GM19452 (cell line): ENCODE measurements at regions not wholly inside any gene's neighbourhood (a gene's known extent, or its start where the extent isn't known, plus 50 kb on each side); places are given as distances from the start of the nearest gene placed in this dataset.
"Not testable (repeated sequence)": the region's sequence is repeated elsewhere in the genome, so short reads cannot be mapped to it uniquely, and the experiment has no call there.

Experiments
- ATAC-seq: cut with Tn5 transposase; IDR thresholded peaks from one replicate; pipeline ENCODE4 v1.9.1; 2021; ENCODE audit not compliant: unreplicated experiment

DNA sequence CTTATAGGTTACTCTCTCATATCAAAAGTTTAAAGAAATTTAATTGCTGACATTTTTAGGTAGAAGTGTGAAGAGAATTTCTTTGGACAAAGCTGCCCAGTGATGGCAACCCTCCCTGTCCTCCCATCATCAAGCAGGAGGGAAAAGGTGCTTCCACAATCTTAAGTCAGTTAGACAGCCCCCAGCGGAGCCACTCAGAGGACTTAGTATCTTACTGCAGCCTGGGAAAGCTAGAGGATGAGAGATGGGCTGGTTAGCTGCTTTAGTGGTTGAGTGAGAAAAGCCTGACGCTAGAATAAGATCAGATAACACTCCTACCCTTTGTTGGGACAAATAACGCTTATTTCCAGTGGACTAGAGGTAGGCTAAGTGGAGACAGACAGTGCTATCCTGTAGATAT is 227.1 kb downstream of the RFPL4B start:
- no peak for ATAC-seq

DNA sequence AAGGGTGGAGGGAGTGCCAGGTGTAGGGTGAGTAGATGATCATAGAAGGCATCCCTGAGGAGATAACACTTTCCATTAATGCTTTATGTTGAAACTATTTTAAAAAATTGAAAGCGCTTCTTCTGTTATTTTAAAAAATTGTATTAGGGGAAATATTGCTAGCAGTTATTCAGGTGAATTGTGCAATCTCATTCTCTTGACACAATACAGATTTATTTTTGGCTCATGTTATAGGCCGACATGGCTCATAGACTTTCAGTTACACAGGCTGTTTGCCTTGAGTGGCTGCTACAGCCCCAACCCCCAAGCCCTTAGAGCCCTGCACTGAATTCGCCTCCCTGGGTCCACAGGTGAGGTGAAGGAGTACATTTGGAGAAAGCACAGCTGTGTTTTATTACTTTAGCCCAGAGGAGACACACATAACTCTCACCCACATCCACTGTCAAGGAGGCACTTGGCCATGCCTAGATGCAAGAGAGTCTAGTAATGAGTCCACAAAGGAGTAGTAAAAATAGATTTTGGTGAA is 228.2 kb downstream of the RFPL4B start:
- no peak for ATAC-seq

- no peak for ATAC-seq
Measured at GRCh38 chr6:112576423-112576822, 229.3 kb downstream of the RFPL4B start.

DNA sequence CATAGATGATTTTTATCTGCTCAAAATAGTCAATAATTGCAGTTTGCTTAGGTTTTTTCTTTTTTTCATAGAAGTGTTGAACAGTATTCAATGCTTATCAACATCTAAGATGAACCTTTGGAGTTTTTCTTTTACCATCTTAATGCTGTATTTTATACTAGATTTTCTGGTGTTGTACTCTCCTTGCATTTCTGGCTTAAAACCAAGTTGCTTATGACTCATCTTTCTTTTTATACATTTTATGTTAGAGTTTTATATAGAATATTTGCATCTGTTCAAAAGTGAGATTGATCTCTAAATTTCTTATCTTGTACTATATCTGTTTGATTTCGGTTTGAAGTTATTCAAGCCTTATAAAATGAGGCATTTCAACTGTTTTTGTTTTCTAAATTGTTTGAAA is 232.5 kb downstream of the RFPL4B start:
- no peak for ATAC-seq

GRCh38 chr6:112581015-112581414 is 233.9 kb downstream of the RFPL4B start:
- ATAC-seq = no peak

DNA sequence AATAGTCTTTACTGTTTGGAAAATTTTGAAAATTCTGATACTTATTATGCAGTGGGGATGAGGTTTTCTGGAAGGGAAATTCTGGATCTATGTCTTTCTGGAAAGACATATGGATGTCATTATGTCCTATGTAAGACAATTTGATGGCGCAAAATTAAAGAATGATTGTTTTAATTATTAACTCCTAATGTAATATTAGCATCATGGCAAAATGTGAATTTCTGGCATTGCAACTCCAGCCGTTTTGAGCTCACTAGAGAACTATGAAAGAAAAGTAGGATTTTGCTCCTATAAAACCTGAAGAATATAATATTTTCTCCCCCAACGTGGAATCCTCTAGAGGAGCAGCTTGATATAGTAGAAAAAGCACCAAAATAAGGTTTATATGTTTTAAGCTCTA is 243.2 kb downstream of the RFPL4B start:
- ATAC-seq = no peak

DNA sequence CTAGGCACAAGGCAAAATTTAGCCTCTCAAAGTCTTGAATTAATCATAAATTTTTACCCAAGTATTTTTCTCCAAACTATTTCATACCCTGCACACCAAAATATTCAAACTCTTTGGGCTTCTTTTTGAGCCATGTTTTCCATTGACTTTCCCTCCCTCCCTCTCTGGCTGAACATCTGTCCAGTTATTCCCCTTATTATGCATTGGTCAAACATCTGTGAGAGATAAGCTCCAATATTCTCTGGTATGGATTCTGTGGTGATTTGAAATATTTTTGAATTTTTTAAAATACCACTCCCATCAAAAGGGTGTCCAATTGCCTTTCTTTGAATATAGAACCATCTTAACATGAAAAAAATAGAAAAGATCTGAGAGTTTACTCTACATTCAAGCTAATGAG is 244.2 kb downstream of the RFPL4B start:
- ATAC-seq = no peak

- no peak for ATAC-seq
Measured at GRCh38 chr6:112592159-112592558, 245.0 kb downstream of the RFPL4B start.

DNA sequence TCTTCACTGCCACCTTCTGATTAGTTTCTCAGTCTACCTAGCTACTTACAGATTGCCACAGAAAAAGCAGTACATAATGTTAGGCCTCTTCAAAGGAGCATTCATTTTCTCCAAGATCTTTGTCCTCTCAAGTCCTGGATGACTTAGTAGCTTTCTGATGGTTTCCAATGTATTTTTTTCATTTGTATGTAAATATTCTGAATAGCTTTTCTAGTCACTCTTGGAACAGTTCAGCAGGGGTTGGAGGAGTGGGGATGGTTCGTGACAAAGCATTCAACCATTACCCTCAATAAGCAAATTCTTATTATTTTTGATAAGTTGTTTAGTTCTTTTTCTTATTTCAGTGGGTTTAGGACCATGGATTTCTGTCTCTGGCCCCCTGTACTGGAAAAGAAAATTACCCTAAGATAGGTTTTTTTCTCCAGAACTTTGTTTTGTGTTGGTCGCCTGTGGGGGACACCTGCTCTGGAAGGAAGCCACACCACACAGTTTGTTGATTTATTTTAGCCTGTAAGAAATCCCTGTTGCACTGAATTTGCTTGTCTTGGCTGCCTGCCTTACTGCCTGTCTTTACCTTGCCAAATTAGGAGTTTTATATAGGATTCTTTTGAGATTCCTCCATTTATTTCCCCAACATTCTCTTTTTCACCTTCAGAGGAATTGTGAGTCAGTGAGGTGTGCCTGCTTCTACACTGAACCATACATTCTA is 247.9 kb downstream of the RFPL4B start:
- no peak for ATAC-seq

GRCh38 chr6:112595841-112596240 is 248.7 kb downstream of the RFPL4B start:
- no peak for ATAC-seq

DNA sequence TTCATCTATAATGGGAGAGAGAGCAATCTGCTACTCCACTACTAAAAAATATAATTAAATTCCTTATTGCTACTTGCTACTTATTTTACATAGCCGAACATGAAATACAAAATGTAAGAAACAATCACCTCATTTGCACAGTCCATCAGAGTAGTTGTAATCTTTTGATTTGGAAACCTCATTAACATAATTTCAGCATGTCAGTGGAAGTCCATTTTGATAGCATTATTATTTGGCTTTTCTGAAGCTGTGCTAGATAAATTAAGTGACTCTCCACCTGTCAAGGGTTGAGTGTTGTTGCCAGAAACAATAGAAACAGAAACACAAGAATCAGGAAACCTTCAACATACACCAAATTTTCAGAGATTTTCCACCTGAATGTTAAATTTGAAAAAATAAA is 250.0 kb downstream of the RFPL4B start:
- ATAC-seq = no peak

DNA sequence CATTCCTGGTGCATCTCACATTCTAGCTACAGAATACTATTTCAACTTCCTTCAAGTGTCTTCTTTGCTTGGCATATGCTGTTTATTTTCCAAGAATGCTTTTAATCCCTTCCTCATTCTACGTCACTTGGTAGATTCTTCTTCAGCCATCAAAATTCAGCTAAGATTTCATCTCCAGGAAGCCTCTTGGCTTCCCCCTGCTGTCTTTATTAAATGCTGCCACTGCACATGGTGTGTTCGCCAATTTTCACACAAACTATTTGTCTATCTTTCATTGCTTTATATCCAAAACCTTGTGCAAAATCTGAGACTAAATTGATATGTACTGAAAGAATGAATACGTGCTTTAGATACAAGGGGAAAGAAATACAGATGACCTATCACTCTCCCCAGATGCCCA is 253.0 kb downstream of the RFPL4B start:
- no peak for ATAC-seq

DNA sequence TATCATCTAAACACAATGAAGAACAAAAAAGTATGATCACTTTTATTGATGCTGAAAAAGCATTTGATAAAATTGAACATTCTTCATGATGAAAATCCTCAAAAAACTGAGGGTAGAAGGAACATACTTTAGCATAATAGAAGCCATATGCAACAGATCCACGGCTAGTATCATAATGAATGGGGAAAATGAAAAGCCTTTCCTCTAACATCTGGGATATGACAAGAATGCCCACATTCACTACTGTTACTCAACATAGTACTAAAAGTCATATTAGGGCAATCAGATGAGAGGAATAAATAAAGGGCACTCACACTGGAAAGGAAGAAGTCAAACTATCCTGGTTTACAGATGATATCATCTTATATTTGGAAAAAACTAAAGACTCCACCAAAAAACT is 256.6 kb downstream of the RFPL4B start:
- ATAC-seq = no peak

DNA sequence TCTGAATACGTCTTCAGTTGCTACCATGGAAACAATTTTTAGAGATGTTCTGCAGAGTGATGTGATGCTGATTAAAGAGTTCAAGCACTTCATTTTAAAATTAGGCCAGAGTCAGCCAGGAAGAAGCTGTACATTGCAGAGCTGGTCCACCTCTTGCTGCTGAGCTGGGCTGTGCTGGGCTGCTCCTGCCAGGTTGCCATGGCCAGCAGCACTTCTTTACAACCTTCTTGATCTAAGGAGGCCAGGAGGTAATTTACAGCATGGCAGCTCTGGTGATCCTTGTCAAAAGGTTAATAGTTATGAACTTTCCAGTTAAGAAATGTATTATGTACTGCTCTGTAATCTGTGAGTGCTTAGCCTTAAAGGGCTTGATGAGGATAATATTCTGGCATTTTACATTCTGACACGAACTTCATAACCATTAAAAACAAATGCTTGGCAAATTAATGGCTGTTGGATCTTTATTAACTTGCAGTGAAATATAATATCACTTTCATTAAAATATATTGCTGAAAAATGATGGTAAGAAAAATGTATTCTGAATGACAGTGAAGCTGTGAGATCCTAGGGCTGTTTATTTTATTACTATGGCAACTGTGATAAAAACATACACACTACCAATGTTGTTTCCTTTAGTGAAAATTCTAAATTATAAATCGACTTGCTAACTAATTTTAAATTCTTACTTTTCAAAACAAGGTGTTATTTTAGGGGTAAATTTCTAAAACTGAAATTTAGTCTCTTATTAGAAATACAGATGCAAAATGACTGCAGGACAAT is 259.7 kb downstream of the RFPL4B start:
- ATAC-seq = no peak

DNA sequence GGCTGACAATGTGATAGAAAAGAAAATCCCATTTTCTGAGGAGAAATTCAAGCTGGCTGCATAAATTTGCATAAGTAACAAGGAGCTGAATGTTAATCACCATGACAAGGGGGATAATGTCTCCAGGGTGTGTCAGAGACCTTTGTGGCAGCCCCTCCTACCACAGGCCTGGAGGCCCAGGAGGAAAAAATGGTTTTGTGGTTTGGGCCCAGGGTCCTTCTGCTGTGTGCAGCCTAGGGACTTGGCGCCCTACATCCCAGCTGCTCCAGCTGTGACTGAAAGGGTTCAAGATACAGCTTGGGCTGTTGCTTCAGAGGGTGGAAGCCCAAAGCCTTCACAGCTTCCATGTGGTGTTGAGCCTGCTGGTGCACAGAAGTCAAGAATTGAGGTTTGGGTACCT is 261.8 kb downstream of the RFPL4B start:
- not testable (repeated sequence) for ATAC-seq

DNA sequence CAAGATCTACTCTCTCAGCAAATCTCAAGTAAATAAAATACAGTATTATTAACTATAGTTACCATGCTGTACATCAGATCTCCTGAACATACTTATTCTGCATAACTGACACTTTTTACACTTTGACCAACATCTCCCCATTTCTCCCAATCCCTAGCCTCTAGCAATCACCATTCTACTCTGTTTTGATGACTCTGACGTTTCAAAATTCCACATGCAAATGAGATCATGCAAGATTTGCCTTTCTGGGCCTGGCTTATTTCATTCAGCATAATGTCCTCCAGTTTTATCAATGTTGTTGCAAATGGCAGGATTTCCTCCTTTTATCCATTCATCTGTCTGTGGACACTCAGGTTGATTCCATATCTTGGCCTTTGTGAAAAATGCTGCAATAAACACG is 266.3 kb downstream of the RFPL4B start:
- no peak for ATAC-seq

DNA sequence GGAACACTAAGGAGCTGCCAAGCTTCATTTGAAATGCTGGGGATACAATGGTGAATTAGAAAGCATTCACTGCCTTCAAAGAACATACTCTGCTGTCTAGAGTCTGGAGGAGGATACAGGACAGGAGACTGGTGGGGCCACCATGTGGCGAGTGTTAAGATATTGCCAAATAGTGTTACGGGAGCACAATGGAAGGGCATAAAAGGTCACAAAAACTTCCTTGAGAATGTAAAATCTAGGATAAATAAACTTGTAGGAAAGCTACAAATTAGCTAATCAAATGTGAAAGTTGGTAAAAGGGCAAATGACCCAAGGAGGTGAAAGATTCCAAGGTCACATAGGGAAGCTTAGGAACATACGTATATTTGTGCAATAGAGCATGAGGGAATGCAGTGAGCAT is 271.7 kb downstream of the RFPL4B start:
- ATAC-seq = no peak

DNA sequence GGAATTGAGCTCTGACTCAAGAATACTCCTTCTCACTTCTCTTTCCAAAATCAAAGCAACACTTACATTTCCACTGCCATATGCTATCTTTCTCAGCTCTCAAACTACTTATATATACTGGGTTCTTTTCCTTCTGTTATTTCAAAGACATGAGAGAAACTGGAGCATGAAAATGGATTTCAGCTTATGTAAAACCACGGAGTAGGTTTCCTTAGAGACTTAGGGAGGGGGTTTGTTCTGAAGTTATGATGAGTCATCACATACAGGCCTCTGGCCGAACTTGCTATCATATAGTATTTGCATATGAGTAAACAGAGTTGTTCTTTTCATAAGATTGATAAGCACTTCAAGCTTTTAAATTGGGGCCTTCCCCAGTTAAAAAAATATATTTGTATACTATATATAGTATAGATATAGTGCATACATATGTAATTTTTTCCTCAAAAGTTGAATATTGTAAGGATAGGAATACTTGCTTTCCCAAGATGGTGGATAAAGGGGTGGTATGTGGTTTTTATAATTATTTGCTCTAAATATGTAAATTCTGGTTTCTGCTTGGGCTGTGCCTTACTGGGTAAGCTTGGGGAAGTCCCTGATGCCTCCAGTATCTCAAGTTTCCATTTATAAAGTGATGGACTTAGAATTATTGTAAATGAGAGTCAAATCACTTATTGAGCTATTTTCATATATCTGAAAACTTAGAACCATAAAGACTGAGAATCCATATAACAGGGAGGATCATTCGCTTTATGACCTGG is 273.9 kb downstream of the RFPL4B start:
- ATAC-seq = no peak

DNA sequence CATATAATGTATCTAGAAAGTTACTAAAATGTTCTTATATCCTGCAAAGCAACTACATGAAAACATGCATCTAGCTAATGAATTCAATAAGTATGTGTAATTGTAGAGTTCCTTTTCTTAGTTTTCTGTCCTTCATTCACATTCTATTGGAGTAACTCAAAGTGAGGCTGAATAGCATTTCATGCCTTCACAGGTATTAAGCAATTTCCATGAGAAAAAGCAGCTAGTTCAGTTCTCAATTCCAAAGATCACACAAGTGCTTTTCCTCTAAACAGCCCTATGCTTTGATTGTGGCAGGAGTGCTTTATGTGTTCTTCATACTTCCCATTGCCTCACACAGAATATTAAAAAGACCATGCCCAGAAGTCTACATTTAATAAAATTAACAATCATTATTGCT is 274.9 kb downstream of the RFPL4B start:
- ATAC-seq = no peak

DNA sequence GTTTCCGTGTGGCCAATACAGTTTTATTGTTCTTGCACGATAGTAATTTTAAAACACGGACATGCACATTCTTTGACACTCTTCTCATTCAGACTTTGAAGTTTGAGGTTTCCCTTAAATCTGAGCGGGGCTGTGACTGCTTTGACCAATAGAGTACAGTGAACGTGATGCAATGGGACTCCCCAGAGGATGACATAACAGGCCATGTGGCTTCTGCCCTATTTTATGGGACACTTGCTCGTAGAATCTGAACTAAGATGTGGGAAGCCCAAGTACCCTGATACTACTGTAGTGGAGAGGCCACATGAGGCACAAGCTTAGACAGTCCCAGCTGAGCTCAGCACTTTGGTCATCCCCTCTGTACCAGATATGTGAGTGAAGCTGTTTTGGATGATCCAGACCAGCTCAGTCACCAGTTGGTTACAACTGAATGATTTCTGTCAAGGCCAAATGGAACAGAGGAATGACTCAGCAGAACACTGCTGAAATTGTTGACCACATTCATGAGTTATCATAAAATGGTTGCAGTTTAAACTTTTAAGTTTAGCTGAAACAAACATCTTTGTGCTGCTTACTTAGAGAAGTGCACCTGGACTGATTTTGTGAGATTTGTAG is 279.4 kb downstream of the RFPL4B start:
- ATAC-seq = no peak

GRCh38 chr6:112634376-112634775 is 287.2 kb downstream of the RFPL4B start:
- no peak for ATAC-seq
